Suprapubic skin (tissue), 4 donors: ENCODE measurements at regions not wholly inside any gene's neighbourhood (a gene's known extent, or its start where the extent isn't known, plus 50 kb on each side); places are given as distances from the start of the nearest gene placed in this dataset.

ENCODE experiments used
- DNase-seq, 2 donors: peaks; one replicate each; pipeline ENCODE4 v3.0.0-alpha.2; 2019; ENCODE audit warnings: low spot score in 2 of 2
- H3K27ac ChIP-seq: fragments of 200-600 bp; sonication (generic); one replicate; pipeline ENCODE4 v1.5.1; 2019
- H3K27me3 ChIP-seq: fragments of 200-600 bp; sonication (generic); one replicate; pipeline ENCODE4 v1.5.1; 2019
- H3K36me3 ChIP-seq: fragments of 200-600 bp; sonication (generic); one replicate; pipeline ENCODE4 v1.5.1; 2019
- H3K4me1 ChIP-seq: fragments of 200-600 bp; sonication (generic); one replicate; pipeline ENCODE4 v1.5.1; 2019
- H3K4me3 ChIP-seq: fragments of 200-600 bp; sonication (generic); one replicate; pipeline ENCODE4 v1.5.1; 2019; ENCODE audit warnings: mild to moderate bottlenecking
- H3K9me3 ChIP-seq: fragments of 200-600 bp; sonication (generic); one replicate; pipeline ENCODE4 v1.5.1; 2019
- EP300 ChIP-seq: sonication (generic); formaldehyde crosslinking; IDR thresholded peaks from one replicate; pipeline ENCODE4 v1.6.1; 2017; ENCODE audit warnings: antibody characterized with exemption
- POLR2A ChIP-seq, 2 donors: fragments of 450-650 bp; IDR thresholded peaks; one replicate each; pipeline ENCODE4 v1.6.1; 2017; ENCODE audit warnings: antibody characterized with exemption in 2 of 2, mild to moderate bottlenecking in 2 of 2, moderate library complexity in 2 of 2
- POLR2AphosphoS5 ChIP-seq, 3 donors: sonication (generic); formaldehyde crosslinking; IDR thresholded peaks; one replicate each; pipeline ENCODE4 v1.6.1; 2017; ENCODE audit warnings: antibody characterized with exemption in 3 of 3
- WGBS: methylation state at CpG from one replicate; pipeline ENCODE4 v1.1.5; 2018; 5-methylcytosine and 5-hydroxymethylcytosine counted together
- TF ChIP-seq, protein P1 (sequence below), 2 donors: fragments of 200-600 bp in 1 of 2; fragments of 450-650 bp in 1 of 2; sonication (generic) in 1 of 2; IDR thresholded peaks; one replicate each; pipeline ENCODE4 v1.5.1; 2016 to 2019; ENCODE audit warnings: antibody characterized with exemption in 2 of 2, mild to moderate bottlenecking in 1 of 2, moderate library complexity in 1 of 2

GRCh38 chr3:174529298-174529697 is 329.8 kb upstream of the NAALADL2 start:
- Histone ChIP-seq H3K36me3 (no peaks in the 10 kb centered on the region), H3K4me3 (no peak overlapping the region), H3K27ac (no peak overlapping the region), H3K27me3 (no peaks in the 10 kb centered on the region), H3K9me3 (no peaks in the 10 kb centered on the region), H3K4me1 (no peaks in the 10 kb centered on the region)
- TF ChIP-seq, protein P1, sequence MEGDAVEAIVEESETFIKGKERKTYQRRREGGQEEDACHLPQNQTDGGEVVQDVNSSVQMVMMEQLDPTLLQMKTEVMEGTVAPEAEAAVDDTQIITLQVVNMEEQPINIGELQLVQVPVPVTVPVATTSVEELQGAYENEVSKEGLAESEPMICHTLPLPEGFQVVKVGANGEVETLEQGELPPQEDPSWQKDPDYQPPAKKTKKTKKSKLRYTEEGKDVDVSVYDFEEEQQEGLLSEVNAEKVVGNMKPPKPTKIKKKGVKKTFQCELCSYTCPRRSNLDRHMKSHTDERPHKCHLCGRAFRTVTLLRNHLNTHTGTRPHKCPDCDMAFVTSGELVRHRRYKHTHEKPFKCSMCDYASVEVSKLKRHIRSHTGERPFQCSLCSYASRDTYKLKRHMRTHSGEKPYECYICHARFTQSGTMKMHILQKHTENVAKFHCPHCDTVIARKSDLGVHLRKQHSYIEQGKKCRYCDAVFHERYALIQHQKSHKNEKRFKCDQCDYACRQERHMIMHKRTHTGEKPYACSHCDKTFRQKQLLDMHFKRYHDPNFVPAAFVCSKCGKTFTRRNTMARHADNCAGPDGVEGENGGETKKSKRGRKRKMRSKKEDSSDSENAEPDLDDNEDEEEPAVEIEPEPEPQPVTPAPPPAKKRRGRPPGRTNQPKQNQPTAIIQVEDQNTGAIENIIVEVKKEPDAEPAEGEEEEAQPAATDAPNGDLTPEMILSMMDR (IDR thresholded peaks at IDR 0.05): no peak
- 82% methylated on average over 3 of the region's 3 CpGs for WGBS
- DNase-seq: no peak

- 86% methylated on average over 5 of the region's 5 CpGs for WGBS
- no peak for DNase-seq
- TF ChIP-seq POLR2AphosphoS5 (IDR thresholded peaks at IDR 0.05): no peak
- no peak for TF ChIP-seq EP300
- TF ChIP-seq, protein P1 (IDR thresholded peaks at IDR 0.05): no peak
- no peak for TF ChIP-seq POLR2A (IDR thresholded peaks at IDR 0.05)
- H3K9me3 ChIP-seq: no peaks in the 10 kb centered on the region
- H3K4me1 ChIP-seq: no peaks in the 10 kb centered on the region
- no peaks in the 10 kb centered on the region for H3K27me3 ChIP-seq
- H3K4me3 ChIP-seq: no peak overlapping the region
- no peak overlapping the region for H3K27ac ChIP-seq
- no peaks in the 10 kb centered on the region for H3K36me3 ChIP-seq
Observed at GRCh38 chr3:174531262-174531982, 327.7 kb upstream of the NAALADL2 start.

DNA sequence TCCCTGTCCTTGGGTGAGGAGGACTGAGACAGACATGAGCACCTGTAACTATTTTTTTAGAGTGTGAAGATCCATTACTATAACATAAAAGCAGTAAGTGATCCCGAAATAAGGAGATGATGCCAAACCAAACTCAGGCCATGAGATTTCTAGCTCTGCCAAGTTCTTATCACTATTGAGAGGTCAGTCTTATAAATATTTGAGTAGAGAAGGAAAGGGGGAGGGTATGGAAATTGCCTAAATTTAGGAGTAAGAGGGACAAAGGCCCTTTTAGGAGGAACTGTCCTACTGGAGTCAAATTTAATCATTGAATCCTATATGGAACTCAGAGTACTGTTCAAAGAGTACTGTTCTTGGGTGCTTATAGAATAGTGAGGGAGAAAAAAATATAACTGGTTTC is 326.9 kb upstream of the NAALADL2 start:
- H3K4me1 ChIP-seq: no peaks in the 10 kb centered on the region
- TF ChIP-seq, protein P1 (IDR thresholded peaks at IDR 0.05): no peak
- no peak for TF ChIP-seq POLR2AphosphoS5 (IDR thresholded peaks at IDR 0.05)
- no peak for TF ChIP-seq POLR2A (IDR thresholded peaks at IDR 0.05)
- no peak for TF ChIP-seq EP300
- no peaks in the 10 kb centered on the region for H3K36me3 ChIP-seq
- no peak overlapping the region for H3K27ac ChIP-seq
- 96% methylated on average over 1 of the region's 1 CpG for WGBS
- no peak overlapping the region for H3K4me3 ChIP-seq
- no peaks in the 10 kb centered on the region for H3K27me3 ChIP-seq
- H3K9me3 ChIP-seq: no peaks in the 10 kb centered on the region
- DNase-seq: no peak

DNA sequence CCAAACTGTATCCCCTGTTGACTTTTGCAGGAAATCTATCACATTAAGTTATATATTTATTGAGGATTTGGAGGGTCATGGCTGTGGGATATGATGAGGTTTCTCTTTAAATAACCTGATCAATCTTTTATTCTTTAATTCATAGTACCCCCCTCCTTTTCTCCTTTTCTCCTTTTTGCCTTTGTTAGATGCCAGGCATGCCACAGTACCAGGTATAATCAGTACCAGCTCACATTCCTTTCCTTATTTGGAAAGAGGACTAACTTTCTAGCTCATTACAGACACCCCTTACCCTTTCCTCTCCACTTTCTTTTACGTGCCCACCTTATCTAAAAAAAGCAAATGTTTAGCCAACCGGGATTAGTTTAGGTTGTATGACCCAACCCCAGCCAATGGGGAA is 326.4 kb upstream of the NAALADL2 start:
- no peak for TF ChIP-seq POLR2A (IDR thresholded peaks at IDR 0.05)
- TF ChIP-seq, protein P1 (IDR thresholded peaks at IDR 0.05): no peak
- TF ChIP-seq EP300: no peak
- no peak for TF ChIP-seq POLR2AphosphoS5 (IDR thresholded peaks at IDR 0.05)
- Histone ChIP-seq H3K27ac (no peak overlapping the region), H3K9me3 (no peaks in the 10 kb centered on the region), H3K27me3 (no peaks in the 10 kb centered on the region), H3K4me3 (no peak overlapping the region), H3K4me1 (no peaks in the 10 kb centered on the region), H3K36me3 (no peaks in the 10 kb centered on the region)
- 89% methylated on average over 2 of the region's 2 CpGs for WGBS
- DNase-seq: no peak

GRCh38 chr3:174533286-174533685 is 325.8 kb upstream of the NAALADL2 start:
- Histone ChIP-seq H3K9me3 (no peaks in the 10 kb centered on the region), H3K27ac (no peak overlapping the region), H3K27me3 (no peaks in the 10 kb centered on the region), H3K4me1 (no peaks in the 10 kb centered on the region), H3K4me3 (no peak overlapping the region), H3K36me3 (no peaks in the 10 kb centered on the region)
- WGBS: 76% methylated on average over 2 of the region's 2 CpGs
- TF ChIP-seq POLR2AphosphoS5 (IDR thresholded peaks at IDR 0.05): no peak
- TF ChIP-seq POLR2A (IDR thresholded peaks at IDR 0.05): no peak
- TF ChIP-seq EP300: no peak
- TF ChIP-seq, protein P1 (IDR thresholded peaks at IDR 0.05): no peak
- no peak for DNase-seq
